GM12892 (cell line): ENCODE measurements at regions not wholly inside any gene's neighbourhood (a gene's known extent, or its start where the extent isn't known, plus 50 kb on each side); places are given as distances from the start of the nearest gene placed in this dataset.

Experiments
- POLR2A ChIP-seq: IDR thresholded peaks from 2 replicates; pipeline ENCODE4 v1.6.1; 2011; ENCODE audit warnings: low read depth, low read length, control low read depth
- POLR2AphosphoS5 ChIP-seq: IDR thresholded peaks from 2 replicates; pipeline ENCODE4 v1.6.1; 2011; ENCODE audit warnings: low read depth, low read length, control low read depth
- TAF1 ChIP-seq: IDR thresholded peaks from 2 replicates; pipeline ENCODE4 v1.6.1; 2011; ENCODE audit warnings: low read depth, mild to moderate bottlenecking, control low read depth, low read length, borderline replicate concordance

GRCh38 chr10:57094083-57094482 is 733.0 kb upstream of the ZWINT start:
- TF ChIP-seq POLR2AphosphoS5 (no peak), TAF1 (no peak), POLR2A (no peak)
